B cell (primary cell): ENCODE measurements at regions not wholly inside any gene's neighbourhood (a gene's known extent, or its start where the extent isn't known, plus 50 kb on each side); places are given as distances from the start of the nearest gene placed in this dataset.

ENCODE experiments used
- ATAC-seq: fragments of 200-7000 bp; cut with Tn5 transposase; one replicate; pipeline ENCODE4 v1.10.0; 2021; ENCODE audit warnings: low read depth, mild to moderate bottlenecking, moderate number of reproducible peaks, moderate library complexity
- CTCF ChIA-PET: fragments of 350-600 bp; sonication (Branson Sonifier 250); formaldehyde crosslinking; loops from one replicate; lab custom pipeline; 2021; ENCODE audit warnings: antibody characterized with exemption, inconsistent platforms; lab: Charles Lee
- POLR2A ChIA-PET: fragments of 350-600 bp; sonication (Branson Sonifier 250); formaldehyde crosslinking; loops from one replicate; lab custom pipeline; 2021; ENCODE audit warnings: antibody characterized with exemption; lab: Charles Lee
- DNase-seq: peaks from one replicate; pipeline ENCODE4 v3.0.0; 2013
- H2AFZ ChIP-seq: 2 replicates; pipeline ENCODE4 v1.6.1; 2012; ENCODE audit warnings: mild to moderate bottlenecking, low read depth, low read length; ENCODE audit not compliant: insufficient read depth, poor library complexity, severe bottlenecking
- H3K27ac ChIP-seq, 2 donors: 1 replicate in 1 of 2; 2 replicates in 1 of 2; pipeline ENCODE4 v1.5.1; 2012 to 2013; ENCODE audit warnings: low read length in 2 of 2, mild to moderate bottlenecking in 2 of 2, moderate library complexity in 1 of 2
- H3K27me3 ChIP-seq, 4 experiments: fragments of 200-600 bp in 1 of 4; sonication (generic) in 1 of 4; replicated peaks in 1 of 4; 1 replicate in 2 of 4; 2 replicates in 2 of 4; pipeline versions ENCODE4 v1.6.1 to v1.7.0; 2013 to 2016; ENCODE audit warnings: low read length in 3 of 4, mild to moderate bottlenecking in 2 of 4, mixed read lengths in 1 of 4, moderate library complexity in 1 of 4; ENCODE audit not compliant: insufficient read depth in 4 of 4, control insufficient read depth in 3 of 4; ENCODE audit errors: control extremely low read depth in 1 of 4
- H3K36me3 ChIP-seq, 2 experiments: replicated peaks in 1 of 2; 1 replicate in 1 of 2; 2 replicates in 1 of 2; pipeline versions ENCODE4 v1.6.1 to v1.7.1; 2013; ENCODE audit warnings: low read length in 1 of 2; ENCODE audit not compliant: insufficient read depth in 2 of 2, control insufficient read depth in 1 of 2; ENCODE audit errors: control extremely low read depth in 1 of 2, extremely low read depth in 1 of 2
- H3K4me1 ChIP-seq, 2 donors: fragments of 200-600 bp in 1 of 2; sonication (generic) in 1 of 2; 1 replicate in 1 of 2; 2 replicates in 1 of 2; pipeline versions ENCODE4 v1.5.1 to v1.6.1; 2013 to 2017; ENCODE audit warnings: low read length in 2 of 2; ENCODE audit not compliant: control insufficient read depth in 2 of 2, insufficient read depth in 2 of 2
- H3K4me2 ChIP-seq: replicated peaks from 2 replicates; pipeline ENCODE3; 2012; ENCODE audit warnings: mild to moderate bottlenecking, low read depth, low read length; ENCODE audit not compliant: poor library complexity, severe bottlenecking
- H3K4me3 ChIP-seq, 5 experiments: fragments of 200-600 bp in 1 of 5; sonication (generic) in 1 of 5; 1 replicate in 3 of 5; 2 replicates in 2 of 5; pipeline versions ENCODE4 v1.5.1 to v1.7.0; 2011 to 2016; ENCODE audit warnings: low read length in 4 of 5, mild to moderate bottlenecking in 4 of 5, low read depth in 2 of 5, control low read depth in 1 of 5, moderate library complexity in 1 of 5; ENCODE audit not compliant: insufficient read depth in 1 of 5; ENCODE audit errors: control extremely low read depth in 1 of 5, extremely low read depth in 1 of 5
- H3K79me2 ChIP-seq: fragments of 200-600 bp; sonication (generic); one replicate; pipeline ENCODE4 v1.6.0; 2016; ENCODE audit warnings: low read length; ENCODE audit not compliant: control insufficient read depth, insufficient read depth
- H3K9ac ChIP-seq: fragments of 200-600 bp; sonication (generic); 2 replicates; pipeline ENCODE4 v1.6.1; 2017; ENCODE audit warnings: mild to moderate bottlenecking, low read length, moderate library complexity
- H3K9me3 ChIP-seq, 3 donors: one replicate each; pipeline versions ENCODE4 v1.6.1 to v1.7.1; 2013; ENCODE audit warnings: low read length in 2 of 3; ENCODE audit not compliant: control insufficient read depth in 2 of 3, insufficient read depth in 1 of 3; ENCODE audit errors: control extremely low read depth in 1 of 3
- H4K20me1 ChIP-seq: 2 replicates; pipeline ENCODE4 v1.6.0; 2012; ENCODE audit warnings: mild to moderate bottlenecking, low read length; ENCODE audit not compliant: insufficient read depth, control insufficient read depth, poor library complexity, severe bottlenecking
- H3K27ac Mint-ChIP-seq: one replicate; pipeline ENCODE4 v1.8.0; 2021; ENCODE audit warnings: mixed read lengths
- H3K27me3 Mint-ChIP-seq: one replicate; pipeline ENCODE4 v1.8.0; 2021; ENCODE audit warnings: mixed read lengths
- H3K4me1 Mint-ChIP-seq: one replicate; pipeline ENCODE4 v1.8.0; 2021; ENCODE audit warnings: mixed read lengths
- H3K4me3 Mint-ChIP-seq: one replicate; pipeline ENCODE4 v1.8.0; 2021; ENCODE audit warnings: mixed read lengths
- H3K9me3 Mint-ChIP-seq: one replicate; pipeline ENCODE4 v1.8.0; 2022; ENCODE audit warnings: mixed read lengths; ENCODE audit not compliant: insufficient read depth
- CTCF ChIP-seq: fragments of 200-600 bp; IDR thresholded peaks from one replicate; pipeline ENCODE4 v1.8.0; 2022; ENCODE audit warnings: antibody characterized with exemption, mild to moderate bottlenecking
- EZH2 ChIP-seq: IDR thresholded peaks from 2 replicates; pipeline ENCODE4 v1.6.1; 2012; ENCODE audit warnings: borderline replicate concordance, low read depth, mild to moderate bottlenecking, moderate library complexity, low read length; ENCODE audit not compliant: insufficient read depth, poor library complexity, severe bottlenecking
- WGBS: methylation state at CpG from one replicate; pipeline ENCODE4 v1.1.5; 2013; ENCODE audit warnings: missing lambda C conversion rate; ENCODE audit not compliant: insufficient coverage; 5-methylcytosine and 5-hydroxymethylcytosine counted together
- intact Hi-C: fragments of 100-400 bp; cut with micrococcal nuclease; formaldehyde crosslinking; loops from one replicate; pipeline ENCODE4 v1.10.0; 2022

GRCh38 chr13:107119989-107120881, 552.3 kb upstream of the ARGLU1 start:
- Histone ChIP-seq H3K27me3 (no peaks in the 10 kb centered on the region), H3K9ac (no peak overlapping the region), H3K36me3 (no peaks in the 10 kb centered on the region), H3K79me2 (no peaks in the 10 kb centered on the region), H2AFZ (no peak overlapping the region), H3K4me1 (no peaks in the 10 kb centered on the region), H3K9me3 (peaks cover 0 to 6% (median 0%) of the 10 kb centered on the region in 3 donors), H3K27ac (no peak overlapping the region), H4K20me1 (no peaks in the 10 kb centered on the region), H3K4me2 (no peak overlapping the region), H3K4me3 (no peak overlapping the region)
- Mint-ChIP-seq H3K27ac (no peak overlapping the region), H3K9me3 (no peaks in the 10 kb centered on the region), H3K4me3 (no peak overlapping the region), H3K4me1 (no peaks in the 10 kb centered on the region), H3K27me3 (no peaks in the 10 kb centered on the region)
- TF ChIP-seq EZH2 (no peak), CTCF (no peak)
- no peak for ATAC-seq
- POLR2A ChIA-PET = no interaction called here
- 90% methylated on average over 2 of the region's 7 CpGs for WGBS
- CTCF ChIA-PET = no interaction called here
- DNase-seq = no peak
- intact Hi-C loops = no loop called here

DNA sequence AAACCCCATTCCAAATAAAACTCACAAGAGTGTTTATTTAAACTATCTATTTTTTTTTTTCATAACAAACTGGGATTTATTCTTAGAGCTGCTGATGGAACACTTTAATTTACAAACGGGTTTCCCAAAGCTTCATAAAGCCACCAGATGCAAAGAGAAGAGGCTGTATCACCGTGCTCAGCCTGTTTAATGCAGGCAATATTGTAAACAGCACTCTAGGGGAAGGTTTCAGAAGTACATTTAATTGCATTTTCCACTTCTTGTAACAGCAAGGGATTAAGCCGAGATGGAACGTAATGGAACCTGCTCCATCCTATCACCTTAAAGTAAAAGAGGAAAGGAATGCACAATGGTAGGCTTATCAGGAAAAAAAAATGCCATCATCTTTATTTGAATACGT, 550.6 kb upstream of the ARGLU1 start:
- ChIA-PET CTCF (no interaction called here), POLR2A (no interaction called here)
- H3K9me3 ChIP-seq = peaks cover 0 to 6% (median 0%) of the 10 kb centered on the region in 3 donors
- no peaks in the 10 kb centered on the region for H4K20me1 ChIP-seq
- no peak overlapping the region for H3K4me3 ChIP-seq
- no peak overlapping the region for H3K9ac ChIP-seq
- no peak overlapping the region for H3K4me2 ChIP-seq
- ATAC-seq (no peak), DNase-seq (no peak)
- no peaks in the 10 kb centered on the region for H3K27me3 ChIP-seq
- no peaks in the 10 kb centered on the region for H3K79me2 ChIP-seq
- H3K27me3 Mint-ChIP-seq = no peaks in the 10 kb centered on the region
- H3K4me1 Mint-ChIP-seq = no peaks in the 10 kb centered on the region
- TF ChIP-seq EZH2 = no peak
- TF ChIP-seq CTCF = no peak
- no peaks in the 10 kb centered on the region for H3K36me3 ChIP-seq
- H3K27ac Mint-ChIP-seq = no peak overlapping the region
- no CpG with 5 or more reads among the region's 5 CpGs for WGBS
- no peak overlapping the region for H2AFZ ChIP-seq
- H3K4me3 Mint-ChIP-seq = no peak overlapping the region
- no peak overlapping the region for H3K27ac ChIP-seq
- intact Hi-C loops = no loop called here
- no peaks in the 10 kb centered on the region for H3K9me3 Mint-ChIP-seq
- no peaks in the 10 kb centered on the region for H3K4me1 ChIP-seq
